ENCODE measurements at regions not wholly inside any gene's neighbourhood (a gene's known extent, or its start where the extent isn't known, plus 50 kb on each side); places are given as distances from the start of the nearest gene placed in this dataset.

DNA sequence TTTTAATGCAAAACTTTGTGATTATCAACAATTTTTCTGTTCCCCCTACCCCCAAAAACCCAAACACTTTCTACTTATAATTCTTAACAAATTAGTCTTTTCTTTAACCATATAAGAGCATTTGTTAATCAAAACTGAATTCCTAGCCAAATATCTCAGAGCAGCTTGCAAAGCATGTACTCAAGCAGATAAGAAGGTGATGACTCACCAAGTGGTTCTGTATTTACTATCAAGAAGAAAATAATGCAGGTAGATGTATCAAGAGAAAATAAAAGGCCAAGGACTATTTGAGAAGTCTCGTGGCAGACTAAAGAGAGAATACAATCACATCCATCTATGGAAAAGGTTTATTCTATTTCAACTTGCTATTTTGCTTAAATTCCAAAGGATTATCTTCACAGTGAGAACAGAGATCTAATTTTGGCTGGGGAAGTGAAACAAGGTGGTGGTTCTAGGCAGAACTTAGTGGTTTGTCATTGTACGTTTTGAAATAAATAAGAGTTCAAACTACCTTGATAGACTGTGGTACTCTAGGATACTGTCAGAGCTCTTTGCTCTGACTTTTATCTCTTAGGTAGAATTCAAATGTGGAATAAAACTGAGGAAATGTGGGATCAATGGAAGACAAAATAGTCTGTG lies 94.7 kb upstream of the NRIP1 start:
- TF ChIP-seq, protein P1, sequence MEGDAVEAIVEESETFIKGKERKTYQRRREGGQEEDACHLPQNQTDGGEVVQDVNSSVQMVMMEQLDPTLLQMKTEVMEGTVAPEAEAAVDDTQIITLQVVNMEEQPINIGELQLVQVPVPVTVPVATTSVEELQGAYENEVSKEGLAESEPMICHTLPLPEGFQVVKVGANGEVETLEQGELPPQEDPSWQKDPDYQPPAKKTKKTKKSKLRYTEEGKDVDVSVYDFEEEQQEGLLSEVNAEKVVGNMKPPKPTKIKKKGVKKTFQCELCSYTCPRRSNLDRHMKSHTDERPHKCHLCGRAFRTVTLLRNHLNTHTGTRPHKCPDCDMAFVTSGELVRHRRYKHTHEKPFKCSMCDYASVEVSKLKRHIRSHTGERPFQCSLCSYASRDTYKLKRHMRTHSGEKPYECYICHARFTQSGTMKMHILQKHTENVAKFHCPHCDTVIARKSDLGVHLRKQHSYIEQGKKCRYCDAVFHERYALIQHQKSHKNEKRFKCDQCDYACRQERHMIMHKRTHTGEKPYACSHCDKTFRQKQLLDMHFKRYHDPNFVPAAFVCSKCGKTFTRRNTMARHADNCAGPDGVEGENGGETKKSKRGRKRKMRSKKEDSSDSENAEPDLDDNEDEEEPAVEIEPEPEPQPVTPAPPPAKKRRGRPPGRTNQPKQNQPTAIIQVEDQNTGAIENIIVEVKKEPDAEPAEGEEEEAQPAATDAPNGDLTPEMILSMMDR (IDR thresholded peaks at IDR 0.05): no peak
- TF ChIP-seq POLR2A (IDR thresholded peaks at IDR 0.05): no peak

Measured in heart left ventricle (tissue), 13 donors.